ENCODE measurements at regions not wholly inside any gene's neighbourhood (a gene's known extent, or its start where the extent isn't known, plus 50 kb on each side); places are given as distances from the start of the nearest gene placed in this dataset.

- H3K4me1 ChIP-seq (ENCODE audit: insufficient read depth, low read length, poor library complexity, severe bottlenecking), result no peaks in the 10 kb centered on the region
- intact Hi-C loops (cut with micrococcal nuclease; ENCODE audit: unreplicated experiment), result no loop called here
- no peaks in the 10 kb centered on the region for H3K36me3 ChIP-seq (ENCODE audit: insufficient read depth, low read length, poor library complexity, severe bottlenecking)
- CTCF ChIA-PET, result no interaction called here
- peaks cover 6% of the 10 kb centered on the region for H3K27me3 ChIP-seq (replicated peaks; ENCODE audit: insufficient read depth, low read depth, low read length, poor library complexity)
- no peak for TF ChIP-seq EZH2 (IDR thresholded peaks at IDR 0.05; ENCODE audit: borderline replicate concordance, low read depth, low read length, poor library complexity, severe bottlenecking)
- no peak for TF ChIP-seq CTCF (conservative IDR thresholded peaks at IDR 0.05; ENCODE audit: low read depth, low read length)
- no TSS peak for BruUV-seq (replicated peaks)
- H3K4me3 ChIP-seq (ENCODE audit: low read depth, low read length, poor library complexity, severe bottlenecking), result no peak overlapping the region
- POLR2A ChIA-PET (ENCODE audit: low non-redundant PET), result interaction anchor here (0.7 kb wide), 1 partner anchor 130 kb away, joined by 3 read pairs; no protein-coding TSS in a partner anchor
- no peaks in the 10 kb centered on the region for H3K9me3 ChIP-seq (ENCODE audit: low read depth, low read length, poor library complexity, severe bottlenecking)
- no peak for DNase-seq (ENCODE audit: low spot score)
- no peak overlapping the region for H3K27ac ChIP-seq (ENCODE audit: low read depth, low read length, poor library complexity, severe bottlenecking)
These were observed 54.5 kb upstream of the PDZD8 start for GRCh38 chr10:117429643-117430265.

GRCh38 chr10:117427356-117427755 is 52.1 kb upstream of the PDZD8 start:
- Histone ChIP-seq H3K27ac (ENCODE audit: low read depth, low read length, poor library complexity, severe bottlenecking) (no peak overlapping the region), H3K4me3 (ENCODE audit: low read depth, low read length, poor library complexity, severe bottlenecking) (no peak overlapping the region), H3K27me3 (replicated peaks; ENCODE audit: insufficient read depth, low read depth, low read length, poor library complexity) (peaks cover 4% of the 10 kb centered on the region), H3K4me1 (ENCODE audit: insufficient read depth, low read length, poor library complexity, severe bottlenecking) (no peaks in the 10 kb centered on the region), H3K36me3 (ENCODE audit: insufficient read depth, low read length, poor library complexity, severe bottlenecking) (no peaks in the 10 kb centered on the region), H3K9me3 (ENCODE audit: low read depth, low read length, poor library complexity, severe bottlenecking) (no peaks in the 10 kb centered on the region)
- no TSS peak for BruUV-seq (replicated peaks)
- ChIA-PET POLR2A (ENCODE audit: low non-redundant PET) (no interaction called here), CTCF (no interaction called here)
- DNase-seq (ENCODE audit: low spot score), result no peak
- intact Hi-C loops (cut with micrococcal nuclease; ENCODE audit: unreplicated experiment), result no loop called here
- TF ChIP-seq EZH2 (IDR thresholded peaks at IDR 0.05; ENCODE audit: borderline replicate concordance, low read depth, low read length, poor library complexity, severe bottlenecking) (no peak), CTCF (conservative IDR thresholded peaks at IDR 0.05; ENCODE audit: low read depth, low read length) (no peak)

- TF ChIP-seq CTCF (conservative IDR thresholded peaks at IDR 0.05; ENCODE audit: low read depth, low read length), result no peak
- Histone ChIP-seq H3K4me3 (ENCODE audit: low read depth, low read length, poor library complexity, severe bottlenecking) (no peak overlapping the region), H3K27me3 (replicated peaks; ENCODE audit: insufficient read depth, low read depth, low read length, poor library complexity) (peaks cover 4% of the 10 kb centered on the region), H3K36me3 (ENCODE audit: insufficient read depth, low read length, poor library complexity, severe bottlenecking) (no peaks in the 10 kb centered on the region), H3K9me3 (ENCODE audit: low read depth, low read length, poor library complexity, severe bottlenecking) (no peaks in the 10 kb centered on the region), H3K4me1 (ENCODE audit: insufficient read depth, low read length, poor library complexity, severe bottlenecking) (no peaks in the 10 kb centered on the region), H3K27ac (ENCODE audit: low read depth, low read length, poor library complexity, severe bottlenecking) (no peak overlapping the region)
- ChIA-PET POLR2A (ENCODE audit: low non-redundant PET) (no interaction called here), CTCF (interaction anchor here (0.6 kb wide), 2 partner anchors 12 to 107 kb away, joined by 3 read pairs; no protein-coding TSS in a partner anchor)
- intact Hi-C loops (cut with micrococcal nuclease; ENCODE audit: unreplicated experiment), result no loop called here
- no TSS peak for BruUV-seq (replicated peaks)
- no peak for DNase-seq (ENCODE audit: low spot score)
These were observed 50.8 kb upstream of the PDZD8 start for GRCh38 chr10:117425974-117426566.

Measured in A673 (cell line).